Suprapubic skin (tissue), 4 donors: ENCODE measurements at regions not wholly inside any gene's neighbourhood (a gene's known extent, or its start where the extent isn't known, plus 50 kb on each side); places are given as distances from the start of the nearest gene placed in this dataset.

Source experiments
- DNase-seq, 2 donors: peaks; one replicate each; pipeline ENCODE4 v3.0.0-alpha.2; 2019; ENCODE audit warnings: low spot score in 2 of 2
- H3K27ac ChIP-seq: fragments of 200-600 bp; sonication (generic); one replicate; pipeline ENCODE4 v1.5.1; 2019
- H3K27me3 ChIP-seq: fragments of 200-600 bp; sonication (generic); one replicate; pipeline ENCODE4 v1.5.1; 2019
- H3K36me3 ChIP-seq: fragments of 200-600 bp; sonication (generic); one replicate; pipeline ENCODE4 v1.5.1; 2019
- H3K4me1 ChIP-seq: fragments of 200-600 bp; sonication (generic); one replicate; pipeline ENCODE4 v1.5.1; 2019
- H3K4me3 ChIP-seq: fragments of 200-600 bp; sonication (generic); one replicate; pipeline ENCODE4 v1.5.1; 2019; ENCODE audit warnings: mild to moderate bottlenecking
- H3K9me3 ChIP-seq: fragments of 200-600 bp; sonication (generic); one replicate; pipeline ENCODE4 v1.5.1; 2019
- CTCF ChIP-seq, 2 donors: fragments of 200-600 bp in 1 of 2; fragments of 450-650 bp in 1 of 2; sonication (generic) in 1 of 2; IDR thresholded peaks; one replicate each; pipeline ENCODE4 v1.5.1; 2016 to 2019; ENCODE audit warnings: antibody characterized with exemption in 2 of 2, mild to moderate bottlenecking in 1 of 2, moderate library complexity in 1 of 2
- EP300 ChIP-seq: sonication (generic); formaldehyde crosslinking; IDR thresholded peaks from one replicate; pipeline ENCODE4 v1.6.1; 2017; ENCODE audit warnings: antibody characterized with exemption
- POLR2A ChIP-seq, 2 donors: fragments of 450-650 bp; IDR thresholded peaks; one replicate each; pipeline ENCODE4 v1.6.1; 2017; ENCODE audit warnings: antibody characterized with exemption in 2 of 2, mild to moderate bottlenecking in 2 of 2, moderate library complexity in 2 of 2
- POLR2AphosphoS5 ChIP-seq, 3 donors: sonication (generic); formaldehyde crosslinking; IDR thresholded peaks; one replicate each; pipeline ENCODE4 v1.6.1; 2017; ENCODE audit warnings: antibody characterized with exemption in 3 of 3
- whole genome bisulfite sequencing: methylation state at CpG from one replicate; pipeline ENCODE4 v1.1.5; 2018; 5-methylcytosine and 5-hydroxymethylcytosine counted together

- no peak for DNase-seq
- TF ChIP-seq EP300 = no peak
- TF ChIP-seq CTCF (IDR thresholded peaks at IDR 0.05) = no peak
- no peak for TF ChIP-seq POLR2AphosphoS5 (IDR thresholded peaks at IDR 0.05)
- TF ChIP-seq POLR2A (IDR thresholded peaks at IDR 0.05) = no peak
- H3K9me3 ChIP-seq = no peaks in the 10 kb centered on the region
- no peak overlapping the region for H3K27ac ChIP-seq
- 90% methylated on average over 3 of the region's 5 CpGs for WGBS
- H3K4me3 ChIP-seq = no peak overlapping the region
- no peaks in the 10 kb centered on the region for H3K36me3 ChIP-seq
- H3K4me1 ChIP-seq = no peaks in the 10 kb centered on the region
- H3K27me3 ChIP-seq = peaks cover 18% of the 10 kb centered on the region
These were observed 172.9 kb downstream of the INHBB start for GRCh38 chr2:120518819-120519218.

- DNase-seq = no peak
- Histone ChIP-seq H3K4me1 (no peaks in the 10 kb centered on the region), H3K27ac (no peak overlapping the region), H3K9me3 (no peaks in the 10 kb centered on the region), H3K36me3 (no peaks in the 10 kb centered on the region), H3K27me3 (peaks cover 22% of the 10 kb centered on the region), H3K4me3 (no peak overlapping the region)
- WGBS = 96% methylated on average over 5 of the region's 6 CpGs
- no peak for TF ChIP-seq EP300
These were observed 173.5 kb downstream of the INHBB start for GRCh38 chr2:120519469-120519868.

GRCh38 chr2:120520454-120520853 lies 174.5 kb downstream of the INHBB start:
- TF ChIP-seq EP300 (no peak), POLR2AphosphoS5 (IDR thresholded peaks at IDR 0.05) (no peak), CTCF (IDR thresholded peaks at IDR 0.05) (no peak), POLR2A (IDR thresholded peaks at IDR 0.05) (no peak)
- Histone ChIP-seq H3K27ac (no peak overlapping the region), H3K9me3 (no peaks in the 10 kb centered on the region), H3K36me3 (no peaks in the 10 kb centered on the region), H3K4me3 (no peak overlapping the region), H3K4me1 (no peaks in the 10 kb centered on the region), H3K27me3 (peaks cover 18% of the 10 kb centered on the region)
- WGBS = 87% methylated on average over 5 of the region's 5 CpGs
- DNase-seq = no peak

GRCh38 chr2:120520929-120521912 lies 175.3 kb downstream of the INHBB start:
- H3K27me3 ChIP-seq = peaks cover 18% of the 10 kb centered on the region
- DNase-seq = no peak

GRCh38 chr2:120522151-120522751 lies 176.3 kb downstream of the INHBB start:
- no peak for DNase-seq
- 56% methylated on average over 29 of the region's 33 CpGs for WGBS
- no peak overlapping the region for H3K27ac ChIP-seq
- H3K9me3 ChIP-seq = no peaks in the 10 kb centered on the region
- H3K36me3 ChIP-seq = no peaks in the 10 kb centered on the region
- peaks cover 15% of the 10 kb centered on the region for H3K4me1 ChIP-seq
- H3K4me3 ChIP-seq = no peak overlapping the region
- TF ChIP-seq CTCF (IDR thresholded peaks at IDR 0.05) (no peak), EP300 (no peak), POLR2AphosphoS5 (IDR thresholded peaks at IDR 0.05) (no peak), POLR2A (IDR thresholded peaks at IDR 0.05) (no peak)
- peaks cover 18% of the 10 kb centered on the region for H3K27me3 ChIP-seq

More at GRCh38 chr2:120520929-120521912, 175.3 kb downstream of the INHBB start:
- 60% methylated on average over 10 of the region's 13 CpGs for WGBS
- no peak for TF ChIP-seq EP300
- peak; percentile 41 to 90 for TF ChIP-seq CTCF (IDR thresholded peaks at IDR 0.05)
- Histone ChIP-seq H3K36me3 (no peaks in the 10 kb centered on the region), H3K27ac (no peak overlapping the region), H3K4me3 (no peak overlapping the region), H3K4me1 (peaks cover 6% of the 10 kb centered on the region), H3K9me3 (no peaks in the 10 kb centered on the region)
